Activated gamma-delta T cell treated with anti-CD3 and anti-CD28 coated beads, Interleukin-2, amount 50 U/mL, for 16 hours (primary cell): ENCODE measurements at regions not wholly inside any gene's neighbourhood (a gene's known extent, or its start where the extent isn't known, plus 50 kb on each side); places are given as distances from the start of the nearest gene placed in this dataset.

ENCODE experiments used
- DNase-seq: peaks from one replicate; pipeline ENCODE4 v3.0.0-alpha.2; 2020; ENCODE audit warnings: low read depth

DNA sequence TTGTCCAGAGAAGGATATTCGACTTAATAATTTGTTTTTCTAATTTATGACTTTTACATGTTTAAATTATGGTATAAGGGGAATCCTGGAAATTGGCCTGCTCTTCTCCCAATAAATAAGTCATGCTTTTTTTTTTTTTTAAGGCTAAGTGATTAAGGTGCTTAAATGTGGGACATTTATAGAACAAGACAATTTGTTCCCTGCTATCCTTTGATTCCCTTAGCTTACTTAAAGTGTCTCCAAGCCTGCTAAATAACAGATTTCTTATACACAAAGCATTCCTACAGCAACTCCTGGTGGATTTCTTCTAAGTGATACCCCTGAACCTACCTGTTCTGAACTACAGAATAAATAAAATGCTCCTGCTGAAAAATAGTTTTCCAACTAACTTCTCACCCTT is 233.0 kb upstream of the UGT8 start:
- DNase-seq: no peak

DNA sequence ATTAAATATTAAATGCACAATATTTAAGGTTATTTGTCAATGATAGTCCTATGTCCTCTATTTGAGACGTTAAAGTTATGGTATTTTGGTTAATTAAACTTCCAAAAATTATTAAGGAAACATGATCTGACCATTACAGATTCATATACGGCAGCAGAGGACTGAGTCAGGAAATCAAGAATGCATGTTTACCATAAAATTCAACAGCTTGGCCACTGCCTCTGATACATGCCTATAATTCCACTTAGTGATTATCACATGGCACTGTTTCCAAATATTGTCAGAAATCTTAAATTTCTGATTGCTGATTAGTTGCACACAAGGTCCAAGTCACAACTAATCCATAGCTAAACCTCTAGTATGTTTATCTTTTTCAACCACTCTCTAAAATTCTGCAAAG is 232.2 kb upstream of the UGT8 start:
- DNase-seq: no peak

DNA sequence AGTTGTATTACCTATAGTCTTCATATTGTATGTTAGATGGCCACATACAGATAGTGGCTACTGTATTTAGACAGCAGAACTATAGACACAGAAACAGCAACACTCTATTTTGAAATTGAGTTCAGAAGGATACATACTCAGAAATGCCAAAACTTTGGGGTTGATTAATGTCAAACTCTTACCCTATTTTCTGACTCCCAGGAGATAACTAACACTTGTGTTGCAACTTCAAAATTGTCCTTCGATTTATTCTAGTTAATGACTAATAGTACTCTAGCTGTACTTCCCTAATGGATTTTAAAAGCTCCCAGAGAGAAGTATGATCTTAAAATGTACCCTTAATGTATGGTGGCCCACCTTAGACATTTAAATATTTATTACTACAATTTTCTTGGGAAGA is 229.9 kb upstream of the UGT8 start:
- no peak for DNase-seq

DNA sequence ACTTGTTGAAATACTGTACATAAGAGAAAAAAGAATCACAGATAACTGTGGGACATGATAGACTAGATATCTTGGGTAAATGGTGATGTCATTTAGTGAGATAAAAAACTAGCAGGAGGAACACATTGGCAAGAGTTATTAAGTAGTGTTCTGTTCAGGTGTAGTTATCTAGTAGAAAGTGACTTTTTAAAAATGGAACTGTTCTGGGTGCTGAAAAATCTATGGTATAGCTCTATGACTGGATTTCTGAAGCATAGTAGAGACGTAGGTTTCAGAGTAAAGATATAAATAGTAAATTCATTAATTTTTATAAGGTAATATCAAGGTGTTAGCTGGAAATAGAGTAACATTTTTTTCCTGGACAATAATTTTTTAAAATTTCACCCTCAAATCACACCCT is 225.1 kb upstream of the UGT8 start:
- no peak for DNase-seq

DNA sequence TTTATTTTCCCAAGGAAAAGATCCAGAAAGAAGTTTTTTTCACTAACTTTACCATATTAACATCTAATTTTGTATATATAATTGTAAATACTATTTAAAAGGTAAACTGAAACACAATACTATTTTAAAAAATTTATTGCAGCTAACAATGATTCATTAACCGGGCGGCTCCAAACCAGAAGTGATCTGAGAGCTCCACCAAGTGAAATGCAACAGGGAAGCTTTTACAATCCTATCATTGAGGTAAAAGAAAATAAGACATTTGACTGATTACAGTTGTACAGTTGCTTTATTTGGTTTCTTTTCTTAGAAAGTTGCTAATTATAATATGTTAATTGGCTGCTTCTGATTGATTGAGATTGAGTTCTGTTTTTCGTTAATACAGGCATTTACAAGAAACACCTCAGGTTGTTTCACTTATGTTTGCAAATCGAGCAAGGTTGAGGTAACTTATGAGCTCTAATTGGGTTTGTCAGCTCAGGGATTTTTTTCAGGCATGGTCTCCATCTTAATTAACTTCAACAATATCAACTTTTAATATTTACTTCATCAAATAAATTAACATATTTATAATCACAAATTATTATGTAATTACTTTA is 220.2 kb upstream of the UGT8 start:
- DNase-seq: no peak

DNA sequence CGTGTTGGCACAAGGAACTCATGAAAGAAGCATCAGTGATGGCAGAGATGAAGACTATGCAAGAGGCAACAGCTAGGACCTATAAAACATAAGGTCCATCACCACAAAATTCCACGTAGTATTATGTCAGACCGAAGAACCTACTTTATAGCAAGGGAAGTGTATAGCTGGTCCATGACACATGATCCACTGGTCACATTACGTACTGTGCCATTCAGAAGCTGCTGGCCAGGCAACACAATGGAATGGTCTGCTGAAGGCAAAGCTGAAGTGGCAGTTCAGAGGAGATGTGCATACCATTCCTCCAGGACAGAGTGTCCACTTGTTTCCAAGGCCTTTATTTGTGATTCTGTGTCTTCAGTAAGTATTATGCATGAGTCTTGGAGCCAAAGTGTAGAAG is 215.5 kb upstream of the UGT8 start:
- DNase-seq: no peak

DNA sequence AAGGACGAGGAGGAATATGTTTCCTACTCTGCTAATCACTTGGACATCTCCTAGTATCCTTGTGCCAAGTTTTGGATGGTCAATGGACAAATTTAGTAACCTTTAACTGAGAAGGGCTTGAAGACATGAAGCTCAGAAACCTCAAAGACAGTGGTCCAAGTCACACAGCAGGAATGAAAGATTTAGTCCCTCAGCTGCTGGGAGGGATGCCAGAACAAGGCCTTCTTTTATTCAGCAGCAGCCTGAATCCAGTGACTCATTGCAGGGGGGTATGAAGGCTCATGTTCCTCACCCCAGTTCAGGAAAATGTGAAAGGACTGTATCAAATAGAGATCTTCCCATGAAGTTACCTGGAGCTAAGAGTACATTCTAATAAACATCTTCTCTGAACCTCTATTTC is 214.9 kb upstream of the UGT8 start:
- DNase-seq: no peak

DNA sequence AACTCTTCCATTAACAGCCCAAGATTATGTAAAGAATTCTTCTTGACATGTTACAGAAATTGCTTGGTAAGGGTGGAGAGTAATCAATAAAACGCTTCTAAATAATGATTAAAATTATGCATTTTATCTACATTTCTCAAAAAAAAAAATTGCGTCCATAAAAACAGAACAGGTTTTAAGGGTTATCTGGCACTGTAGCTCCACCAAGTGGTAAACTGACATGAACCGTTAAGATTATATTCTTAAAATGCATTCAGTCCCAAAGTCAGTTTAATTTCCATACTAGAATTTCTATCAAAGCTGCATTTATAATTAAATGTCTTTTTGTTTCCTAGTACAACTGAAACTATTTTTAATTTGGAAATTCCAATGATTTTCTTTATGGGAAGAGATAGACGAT is 214.0 kb upstream of the UGT8 start:
- DNase-seq: no peak

DNA sequence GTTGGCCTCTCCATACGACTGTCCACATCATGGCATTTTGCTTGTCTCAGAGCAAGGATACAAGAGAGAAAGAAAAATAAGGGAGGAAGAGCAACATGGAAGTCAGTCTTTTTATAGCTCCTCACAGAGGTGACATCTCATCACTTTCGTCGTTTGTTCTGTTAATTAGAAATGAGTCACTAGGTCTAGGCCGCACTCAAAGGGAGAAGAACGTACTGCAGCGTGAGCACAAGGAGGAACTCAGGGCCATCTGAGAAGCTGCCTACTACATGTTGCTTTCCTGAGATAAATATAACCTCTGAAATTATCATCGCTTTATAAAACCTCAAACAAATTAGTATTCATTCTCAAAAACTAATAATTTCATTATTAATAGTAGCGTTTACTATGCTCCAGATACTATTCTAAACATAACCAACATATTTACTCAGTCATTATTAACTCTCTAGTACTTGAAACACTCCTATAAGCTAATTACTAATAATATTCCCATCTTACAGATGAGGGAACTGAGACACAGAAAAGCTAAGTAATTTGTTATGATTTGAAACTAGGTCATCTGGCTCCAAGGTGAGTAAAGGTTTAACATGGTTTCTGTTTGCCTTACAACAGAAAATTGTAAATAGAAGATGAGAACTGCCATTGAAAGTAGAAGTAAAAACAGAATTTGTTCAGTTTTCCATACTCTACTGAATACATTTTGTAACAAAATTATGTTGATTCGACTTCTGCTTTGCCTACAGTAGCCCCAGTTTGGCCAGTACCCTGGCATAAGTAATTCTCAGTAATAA is 213.2 kb upstream of the UGT8 start:
- no peak for DNase-seq

DNA sequence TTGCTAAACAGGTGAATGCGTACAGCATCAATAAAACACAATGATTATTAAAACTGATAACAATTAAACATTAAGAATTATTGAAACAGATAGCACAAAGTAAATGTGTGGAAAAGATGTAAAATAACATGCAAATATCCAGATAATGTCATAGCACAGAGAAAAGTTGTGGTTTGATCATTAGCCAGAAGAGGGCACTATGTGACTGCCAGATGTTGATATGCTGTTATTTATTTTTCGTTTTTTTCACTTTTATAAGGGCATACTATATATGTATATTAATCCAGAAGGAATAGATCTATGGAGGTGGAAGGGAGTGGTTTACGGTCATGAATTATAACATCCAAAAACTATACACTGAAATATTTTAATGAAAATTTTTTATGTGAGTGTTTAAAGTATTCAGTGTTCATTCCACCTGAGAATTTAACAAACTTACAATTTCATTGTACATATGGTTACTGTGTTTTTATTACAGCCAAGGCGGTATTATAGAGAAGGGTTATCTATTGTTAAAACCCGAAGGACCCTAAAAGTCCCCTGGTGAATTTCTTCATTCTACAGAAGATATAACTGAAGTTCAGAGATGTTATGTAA is 211.9 kb upstream of the UGT8 start:
- no peak for DNase-seq

DNA sequence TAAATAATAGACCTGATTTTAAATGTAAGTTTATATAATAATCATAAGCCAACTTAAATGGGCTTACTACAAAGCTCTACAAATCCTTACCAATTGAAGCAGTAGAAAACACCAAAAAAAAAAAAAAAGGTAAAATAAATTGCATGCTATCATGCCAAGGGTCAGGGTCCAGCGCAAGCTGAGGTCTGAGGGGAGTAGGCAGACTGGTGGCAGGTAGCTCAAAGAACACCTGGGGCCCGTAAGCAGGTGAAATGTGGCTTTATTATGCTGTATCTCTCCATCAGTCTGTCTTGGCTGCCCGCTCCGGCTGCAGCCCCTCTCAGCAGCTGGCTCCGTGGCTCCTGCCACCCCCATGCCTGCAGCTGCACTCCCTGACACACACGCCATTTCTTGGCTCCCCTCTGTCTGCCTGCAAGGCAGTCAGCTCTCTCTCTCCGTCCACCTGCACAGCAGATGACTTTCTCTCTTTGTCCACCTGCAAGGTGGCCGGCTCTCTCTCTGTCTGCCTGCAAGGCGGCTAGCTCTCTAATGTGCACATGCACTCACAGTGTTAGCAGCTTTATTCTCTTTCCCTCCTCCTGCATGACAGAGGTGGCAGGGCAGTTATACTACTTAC is 209.4 kb upstream of the UGT8 start:
- no peak for DNase-seq

DNA sequence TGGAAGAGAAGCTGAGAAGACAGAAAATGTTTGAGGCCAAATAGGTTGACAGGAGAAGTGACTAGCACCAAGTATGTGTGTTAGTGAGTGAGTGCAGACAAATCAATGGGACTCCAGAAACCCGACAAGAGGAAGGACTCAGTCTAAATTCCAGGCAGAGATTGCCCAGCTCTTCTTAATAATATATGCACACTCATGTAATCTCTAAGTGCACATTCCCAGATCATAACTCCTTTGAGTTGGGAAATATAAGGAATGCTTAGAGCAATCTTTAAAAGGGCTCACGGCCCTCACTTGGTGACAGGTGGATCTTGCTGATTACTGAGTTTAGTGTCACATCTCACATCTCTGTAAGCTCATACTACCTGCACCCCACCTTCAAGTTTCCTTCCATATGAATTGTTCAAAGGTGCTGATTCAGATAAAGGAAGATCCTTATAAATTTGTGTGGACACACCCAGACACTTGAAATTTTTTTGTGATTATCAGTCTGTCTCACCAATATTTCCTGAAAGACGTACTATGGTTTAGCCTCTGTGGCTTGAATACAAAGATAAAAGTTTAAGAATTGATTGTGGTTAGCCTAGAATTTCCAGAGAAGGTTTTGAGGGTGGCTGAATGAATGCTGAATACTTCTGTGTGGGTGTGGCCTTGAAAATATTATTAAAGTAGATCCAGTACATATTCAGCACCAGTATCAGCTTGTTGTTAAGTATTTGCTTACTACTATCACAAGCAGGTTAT is 205.1 kb upstream of the UGT8 start:
- DNase-seq: no peak

DNA sequence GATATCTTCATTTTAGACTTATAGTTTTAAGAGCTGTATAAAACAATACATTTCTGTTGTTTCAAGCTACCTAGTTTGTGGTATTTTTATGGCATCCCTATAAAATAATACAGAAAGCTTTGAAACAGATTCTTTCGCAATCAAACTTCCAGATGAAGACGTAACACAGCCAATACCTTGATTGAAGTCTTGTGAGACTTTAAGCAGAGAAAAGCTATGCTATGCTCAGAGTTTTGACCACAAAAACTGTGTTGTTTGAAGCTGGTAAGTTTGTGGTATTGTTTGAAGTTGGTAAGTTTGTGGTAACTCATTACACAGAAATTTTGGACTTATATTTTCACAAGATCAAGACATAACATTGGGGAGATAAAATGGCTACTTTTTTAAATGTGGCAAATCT is 201.8 kb upstream of the UGT8 start:
- no peak for DNase-seq

DNA sequence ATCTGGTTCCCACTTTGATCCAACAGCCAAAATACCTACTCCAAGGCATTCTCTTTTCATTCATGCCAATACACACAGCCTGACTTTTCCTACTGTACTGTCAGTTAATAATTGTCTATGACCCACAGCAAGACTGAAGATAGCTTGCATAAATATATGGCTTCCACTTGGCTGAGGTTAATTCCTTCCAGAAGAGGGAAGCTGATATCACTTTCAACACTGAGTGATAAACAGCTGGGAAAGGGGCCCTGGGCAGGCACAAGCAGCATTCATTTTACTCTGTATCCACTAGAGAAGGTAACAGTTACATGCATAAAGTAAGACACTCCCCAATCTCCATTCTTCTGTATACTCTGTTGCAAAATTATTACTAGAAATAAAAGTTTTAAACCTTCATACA is 200.2 kb upstream of the UGT8 start:
- DNase-seq: no peak

DNA sequence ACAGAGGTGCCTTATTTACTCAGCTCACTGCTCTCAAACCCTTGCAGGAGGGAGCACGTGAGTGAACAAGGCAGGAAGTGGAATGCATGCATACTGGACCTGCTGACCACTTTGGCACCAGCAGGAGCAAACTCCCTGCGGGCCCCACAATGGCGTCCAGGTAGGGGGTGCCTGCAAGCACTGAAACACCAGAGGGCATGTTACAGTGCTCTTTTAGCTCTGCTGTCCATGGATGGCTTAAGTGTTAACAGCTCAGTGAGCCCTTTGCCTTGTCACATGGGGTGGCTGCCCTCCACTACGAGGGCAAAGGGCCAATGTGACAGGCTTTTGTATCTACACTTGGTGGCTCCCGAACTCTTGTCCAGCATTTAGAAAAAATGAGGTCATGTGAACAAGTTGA is 199.5 kb upstream of the UGT8 start:
- DNase-seq: no peak

DNA sequence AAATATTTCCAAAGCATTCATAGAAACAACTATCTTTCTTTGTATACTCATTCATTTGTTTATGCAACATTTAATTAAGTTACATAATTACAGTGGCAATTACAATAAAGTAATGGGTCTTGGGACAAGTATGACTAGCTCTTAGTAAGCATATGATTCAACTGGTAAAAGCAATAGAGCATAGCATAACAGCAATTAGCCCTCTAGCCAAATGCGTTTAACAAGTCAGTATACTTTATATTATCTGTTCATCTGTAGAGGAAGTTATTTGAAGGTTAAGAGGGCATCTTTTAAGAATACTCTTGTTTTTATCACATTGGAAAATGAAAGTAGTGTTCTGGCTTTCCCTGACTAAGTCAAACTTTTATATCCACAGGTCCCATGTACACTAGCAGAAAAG is 198.1 kb upstream of the UGT8 start:
- DNase-seq: no peak

DNA sequence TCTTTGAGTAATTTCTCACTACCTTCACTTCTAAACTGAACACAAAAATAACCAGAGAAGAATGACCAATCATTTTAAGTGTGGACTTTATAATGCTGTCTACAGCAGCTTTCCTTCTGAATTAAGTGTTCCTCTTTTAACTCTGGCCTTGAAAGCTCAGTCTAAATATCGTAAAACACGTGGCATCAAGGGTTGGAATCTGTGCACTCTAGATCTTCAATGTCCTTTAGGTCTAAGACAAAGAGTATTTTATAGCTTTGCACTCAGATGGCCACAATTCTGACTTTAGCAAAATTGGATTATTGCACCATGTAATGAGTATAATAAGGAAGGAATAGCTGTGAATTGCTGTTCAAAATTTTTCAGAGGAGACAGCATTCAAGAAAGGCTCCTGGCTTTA is 197.1 kb upstream of the UGT8 start:
- DNase-seq: no peak

DNA sequence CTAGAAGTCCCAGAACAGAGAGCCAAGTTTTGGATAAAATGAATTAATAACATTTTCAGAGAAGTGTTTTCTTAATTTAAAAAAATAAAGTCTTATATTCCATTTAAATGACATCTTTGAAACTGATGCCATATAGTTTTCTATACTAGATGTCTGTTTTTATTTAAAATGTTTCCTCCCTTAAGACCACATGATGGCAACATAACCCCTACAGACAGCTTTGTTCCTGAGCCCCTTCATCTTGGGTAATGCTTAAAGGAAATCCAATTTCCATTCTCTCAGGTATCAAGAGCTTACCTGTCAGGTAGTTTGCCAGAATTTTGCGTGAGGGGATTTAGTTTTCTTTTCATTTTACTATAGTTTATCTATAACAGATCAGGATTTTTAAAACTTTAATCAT is 181.4 kb upstream of the UGT8 start:
- DNase-seq: no peak

DNA sequence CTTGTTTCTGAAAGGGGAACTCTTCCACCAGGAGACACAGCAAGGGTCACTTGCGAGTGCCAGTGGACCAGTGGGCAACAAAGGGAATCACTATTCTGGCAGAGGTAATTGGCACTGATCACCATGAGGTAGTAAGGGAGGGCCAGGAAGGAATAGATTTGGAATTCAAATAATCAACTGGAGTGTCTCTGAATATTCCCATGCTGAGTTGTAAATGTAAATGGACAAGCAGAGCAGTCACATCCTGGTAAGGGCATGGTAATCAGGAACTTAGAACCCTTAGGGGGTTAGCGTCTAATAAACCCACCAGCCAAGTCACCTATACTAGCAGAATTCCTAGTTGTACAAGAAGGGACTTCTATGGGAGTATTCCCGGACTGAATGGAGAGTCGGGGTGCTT is 178.5 kb upstream of the UGT8 start:
- no peak for DNase-seq

DNA sequence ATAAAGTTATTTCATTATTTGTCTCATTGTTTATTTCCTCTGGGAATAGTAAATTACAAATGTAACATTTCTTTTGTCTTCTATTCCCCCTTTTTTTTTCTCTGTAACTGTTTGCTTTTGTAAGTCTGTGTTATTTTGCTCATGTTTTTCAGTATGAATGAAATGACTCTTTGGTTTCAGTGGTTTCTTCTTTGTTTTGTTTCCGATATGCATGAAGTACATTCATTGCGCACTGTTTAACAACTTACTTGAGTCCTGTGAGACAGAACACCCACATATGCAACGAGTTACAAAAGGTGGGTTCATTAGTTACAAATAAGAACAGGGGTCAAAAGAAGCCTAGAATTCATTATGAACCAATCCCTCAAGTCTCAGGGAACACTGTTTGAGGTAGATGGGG is 175.0 kb upstream of the UGT8 start:
- no peak for DNase-seq

DNA sequence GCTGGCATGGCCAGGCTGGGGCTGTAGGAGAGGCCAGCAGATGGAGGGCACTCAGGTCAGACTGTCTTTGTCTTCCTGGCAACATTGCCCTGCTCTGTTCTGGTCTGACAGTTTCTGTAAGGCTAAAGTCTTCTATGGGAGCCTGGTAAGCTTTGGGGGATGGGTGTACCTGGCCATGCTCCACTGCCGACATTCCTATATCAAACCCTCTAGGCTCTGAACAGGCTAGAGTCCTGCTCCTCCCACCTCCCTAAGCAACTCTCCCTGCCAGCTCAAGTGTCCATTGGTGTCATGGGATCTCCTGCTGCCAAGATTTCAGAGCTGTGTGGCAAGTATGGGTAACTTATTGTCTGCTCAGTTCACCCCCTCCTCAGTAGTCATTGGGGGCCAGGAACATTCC is 163.5 kb upstream of the UGT8 start:
- no peak for DNase-seq

DNA sequence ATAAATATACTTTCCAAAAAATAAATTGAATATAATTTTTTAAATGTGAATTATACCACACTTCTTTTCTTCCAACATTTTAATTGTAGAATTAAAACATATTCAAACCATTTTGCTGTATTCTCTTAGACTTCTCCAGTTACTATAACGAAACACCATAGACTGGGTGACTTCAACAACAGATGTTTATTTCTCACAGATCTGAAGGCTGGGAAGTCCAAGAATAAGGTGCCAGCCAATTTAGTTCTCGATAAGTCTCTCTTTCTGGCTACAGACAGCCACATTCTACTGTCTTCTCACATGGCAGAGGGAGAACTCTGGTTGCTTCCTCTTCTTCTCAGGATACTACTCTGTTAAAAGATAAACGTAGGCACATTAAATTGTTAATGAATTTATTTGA is 155.8 kb upstream of the UGT8 start:
- no peak for DNase-seq

DNA sequence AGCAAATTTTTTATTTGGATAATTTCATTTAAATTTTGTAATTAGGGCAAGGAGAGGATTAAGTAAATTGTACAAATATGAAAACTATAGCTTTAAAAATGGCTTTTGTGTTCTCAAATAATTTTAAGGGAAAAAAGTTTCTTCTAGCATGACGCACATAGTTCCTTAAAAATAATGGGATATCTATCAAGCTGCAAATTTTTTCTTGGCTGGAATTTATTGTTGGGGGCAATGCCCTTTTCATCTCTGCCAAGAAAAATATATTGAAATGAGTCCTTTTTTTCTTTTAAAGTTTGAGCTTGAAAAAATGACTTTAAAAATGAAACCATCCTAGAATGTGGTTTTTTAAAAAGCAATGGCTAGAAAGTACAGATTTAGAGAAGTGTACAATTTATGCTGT is 154.4 kb upstream of the UGT8 start:
- no peak for DNase-seq
